ENCODE measurements at regions not wholly inside any gene's neighbourhood (a gene's known extent, or its start where the extent isn't known, plus 50 kb on each side); places are given as distances from the start of the nearest gene placed in this dataset.

DNA sequence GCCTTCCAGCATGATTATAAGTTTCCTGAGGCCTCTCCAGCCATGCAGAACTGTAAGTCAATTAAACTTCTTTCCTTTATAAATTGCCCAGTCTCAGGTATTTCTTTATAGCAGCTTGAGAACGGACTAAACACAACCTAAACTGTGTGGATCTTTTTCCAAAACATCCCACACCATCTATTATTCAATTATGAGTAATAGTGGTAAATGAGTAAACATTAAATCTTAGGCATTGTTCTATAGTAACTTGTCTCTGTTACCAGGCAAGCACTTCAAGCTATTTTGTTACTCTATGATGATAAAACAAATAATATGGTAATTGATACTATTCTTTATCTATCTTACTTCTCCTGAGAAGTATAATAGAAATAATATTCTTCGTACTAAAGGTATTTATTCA lies 536.9 kb upstream of the CHAC2 start:
- intact Hi-C loops (cut with DNase I), result no loop called here
- TF ChIP-seq, protein P1, sequence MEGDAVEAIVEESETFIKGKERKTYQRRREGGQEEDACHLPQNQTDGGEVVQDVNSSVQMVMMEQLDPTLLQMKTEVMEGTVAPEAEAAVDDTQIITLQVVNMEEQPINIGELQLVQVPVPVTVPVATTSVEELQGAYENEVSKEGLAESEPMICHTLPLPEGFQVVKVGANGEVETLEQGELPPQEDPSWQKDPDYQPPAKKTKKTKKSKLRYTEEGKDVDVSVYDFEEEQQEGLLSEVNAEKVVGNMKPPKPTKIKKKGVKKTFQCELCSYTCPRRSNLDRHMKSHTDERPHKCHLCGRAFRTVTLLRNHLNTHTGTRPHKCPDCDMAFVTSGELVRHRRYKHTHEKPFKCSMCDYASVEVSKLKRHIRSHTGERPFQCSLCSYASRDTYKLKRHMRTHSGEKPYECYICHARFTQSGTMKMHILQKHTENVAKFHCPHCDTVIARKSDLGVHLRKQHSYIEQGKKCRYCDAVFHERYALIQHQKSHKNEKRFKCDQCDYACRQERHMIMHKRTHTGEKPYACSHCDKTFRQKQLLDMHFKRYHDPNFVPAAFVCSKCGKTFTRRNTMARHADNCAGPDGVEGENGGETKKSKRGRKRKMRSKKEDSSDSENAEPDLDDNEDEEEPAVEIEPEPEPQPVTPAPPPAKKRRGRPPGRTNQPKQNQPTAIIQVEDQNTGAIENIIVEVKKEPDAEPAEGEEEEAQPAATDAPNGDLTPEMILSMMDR (IDR thresholded peaks at IDR 0.05), result no peak
- no peak for TF ChIP-seq POLR2A (IDR thresholded peaks at IDR 0.05)
- Histone ChIP-seq H3K36me3 (no peaks in the 10 kb centered on the region), H3K4me3 (no peak overlapping the region), H3K9me3 (no peaks in the 10 kb centered on the region), H3K27ac (no peak overlapping the region), H3K27me3 (no peaks in the 10 kb centered on the region), H3K4me1 (no peaks in the 10 kb centered on the region)
- WGBS (ENCODE audit: insufficient coverage, low coverage, low lambda C conversion rate, missing lambda C conversion rate), result 54% methylated on average over 2 of the region's 2 CpGs
- DNase-seq (no peak), ATAC-seq (no peak)

DNA sequence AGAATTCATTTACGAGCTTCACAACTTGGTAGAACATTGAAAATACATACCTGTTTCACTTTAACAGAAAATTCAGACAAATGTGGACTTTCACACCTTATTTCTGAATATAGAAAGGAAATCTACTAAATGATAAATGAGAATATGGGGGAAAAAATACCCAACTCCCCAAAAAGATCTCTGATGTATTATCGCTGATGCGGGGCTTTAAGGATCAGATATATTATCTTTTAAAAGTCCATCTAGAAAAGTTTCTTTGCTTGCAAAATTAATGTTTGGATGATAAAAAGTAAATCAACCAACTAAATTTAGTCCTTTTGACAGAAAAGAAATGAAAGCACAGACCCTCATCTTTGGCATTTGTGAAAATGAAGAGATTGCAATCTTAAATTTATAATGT lies 540.1 kb upstream of the CHAC2 start:
- no peak for ATAC-seq
- TF ChIP-seq, protein P1 (IDR thresholded peaks at IDR 0.05), result no peak
- no peak for TF ChIP-seq POLR2A (IDR thresholded peaks at IDR 0.05)
- H3K4me3 ChIP-seq, result no peak overlapping the region
- no peaks in the 10 kb centered on the region for H3K36me3 ChIP-seq
- WGBS (ENCODE audit: insufficient coverage, low coverage, low lambda C conversion rate, missing lambda C conversion rate), result 98% methylated on average over 3 of the region's 3 CpGs
- H3K9me3 ChIP-seq, result no peaks in the 10 kb centered on the region
- DNase-seq, result no peak
- no peaks in the 10 kb centered on the region for H3K27me3 ChIP-seq
- H3K4me1 ChIP-seq, result no peaks in the 10 kb centered on the region
- intact Hi-C loops (cut with DNase I), result no loop called here
- no peak overlapping the region for H3K27ac ChIP-seq

DNA sequence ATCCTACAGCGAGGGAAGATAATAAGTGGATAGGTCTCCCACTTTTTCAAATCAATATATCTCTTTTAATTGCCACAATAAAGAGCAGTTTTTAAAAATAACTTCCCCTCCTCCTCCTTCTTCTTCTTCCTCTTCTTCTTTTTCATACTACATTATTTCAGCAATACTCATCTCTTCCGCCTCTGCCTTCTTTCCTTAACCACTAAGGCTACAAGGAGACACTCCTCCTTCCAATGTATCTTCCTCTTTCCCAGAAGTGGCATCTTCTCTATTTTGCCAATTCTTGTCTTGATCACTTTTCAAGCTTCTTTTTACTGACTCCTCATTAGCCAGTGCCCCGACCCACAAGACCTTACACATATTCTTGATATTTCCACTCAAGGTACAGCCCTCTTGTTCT lies 546.6 kb upstream of the CHAC2 start:
- TF ChIP-seq POLR2A (IDR thresholded peaks at IDR 0.05), result no peak
- TF ChIP-seq, protein P1 (IDR thresholded peaks at IDR 0.05), result no peak
- WGBS (ENCODE audit: insufficient coverage, low coverage, low lambda C conversion rate, missing lambda C conversion rate), result 43% methylated on average over 3 of the region's 3 CpGs
- ATAC-seq, result no peak

DNA sequence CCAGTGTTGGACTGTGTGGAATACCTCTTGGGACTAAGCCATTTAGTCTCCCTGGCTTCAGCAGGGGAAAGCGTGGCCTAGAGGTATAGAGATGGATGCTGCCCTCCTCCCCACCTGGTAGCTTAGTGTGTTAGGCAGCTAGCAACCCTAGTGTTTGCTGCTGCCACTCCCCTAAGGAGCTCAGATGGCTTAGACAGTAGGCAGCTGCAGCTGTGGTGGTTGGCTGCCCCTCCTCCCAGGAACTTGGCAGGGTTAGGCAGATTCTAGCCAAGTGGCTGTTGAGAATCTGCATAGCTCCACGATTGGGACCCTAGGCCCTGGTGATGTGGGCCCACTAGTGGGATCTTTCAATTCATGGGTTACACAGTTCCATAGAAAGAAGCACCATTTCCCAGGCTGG lies 550.4 kb upstream of the CHAC2 start:
- TF ChIP-seq, protein P1 (IDR thresholded peaks at IDR 0.05), result no peak
- TF ChIP-seq POLR2A (IDR thresholded peaks at IDR 0.05), result no peak
- H3K27ac ChIP-seq, result no peak overlapping the region
- intact Hi-C loops (cut with DNase I), result no loop called here
- no peaks in the 10 kb centered on the region for H3K4me1 ChIP-seq
- no peak overlapping the region for H3K4me3 ChIP-seq
- no peaks in the 10 kb centered on the region for H3K9me3 ChIP-seq
- WGBS (ENCODE audit: insufficient coverage, low coverage, low lambda C conversion rate, missing lambda C conversion rate), result no CpG with 5 or more reads among the region's 2 CpGs
- no peaks in the 10 kb centered on the region for H3K36me3 ChIP-seq
- H3K27me3 ChIP-seq, result no peaks in the 10 kb centered on the region
- ATAC-seq, result peak in 1 of 4 donors; percentile 24
- no peak for DNase-seq

More for the DNA sequence above, 546.6 kb upstream of the CHAC2 start:
- intact Hi-C loops (cut with DNase I), result no loop called here
- H3K36me3 ChIP-seq, result no peaks in the 10 kb centered on the region
- no peaks in the 10 kb centered on the region for H3K9me3 ChIP-seq
- H3K27me3 ChIP-seq, result no peaks in the 10 kb centered on the region
- no peaks in the 10 kb centered on the region for H3K4me1 ChIP-seq
- DNase-seq, result no peak
- no peak overlapping the region for H3K4me3 ChIP-seq
- H3K27ac ChIP-seq, result no peak overlapping the region

DNA sequence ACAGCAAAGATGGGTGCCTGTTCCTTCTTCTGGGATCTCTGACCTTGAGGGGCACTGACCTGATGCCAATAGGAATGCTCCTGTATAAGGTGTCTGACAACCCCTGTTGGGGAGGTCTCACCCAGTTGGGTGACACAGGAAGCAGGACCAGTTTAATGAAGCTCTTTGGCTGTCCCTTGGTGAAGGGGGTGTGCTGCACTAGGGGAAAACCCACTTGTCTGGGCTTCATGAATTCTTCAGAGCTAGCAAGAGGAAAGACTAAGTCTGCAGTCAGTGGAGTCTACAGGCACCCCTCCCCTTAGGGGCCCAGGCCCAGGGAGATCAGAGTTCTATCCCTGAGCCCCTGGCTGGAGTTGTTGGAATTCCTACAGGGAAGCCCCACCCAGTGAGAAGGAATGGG lies 550.8 kb upstream of the CHAC2 start:
- TF ChIP-seq, protein P1 (IDR thresholded peaks at IDR 0.05), result no peak
- no peak for TF ChIP-seq POLR2A (IDR thresholded peaks at IDR 0.05)
- Histone ChIP-seq H3K36me3 (no peaks in the 10 kb centered on the region), H3K9me3 (no peaks in the 10 kb centered on the region), H3K4me3 (no peak overlapping the region), H3K4me1 (no peaks in the 10 kb centered on the region), H3K27me3 (no peaks in the 10 kb centered on the region), H3K27ac (no peak overlapping the region)
- intact Hi-C loops (cut with DNase I), result no loop called here
- DNase-seq, result no peak
- no peak for ATAC-seq

All from right lobe of liver (tissue), 6 donors.